Suprapubic skin (tissue), 4 donors: ENCODE measurements at regions not wholly inside any gene's neighbourhood (a gene's known extent, or its start where the extent isn't known, plus 50 kb on each side); places are given as distances from the start of the nearest gene placed in this dataset.

ENCODE experiments used
- EP300 ChIP-seq: sonication (generic); formaldehyde crosslinking; IDR thresholded peaks from one replicate; pipeline ENCODE4 v1.6.1; 2017; ENCODE audit warnings: antibody characterized with exemption
- POLR2A ChIP-seq, 2 donors: fragments of 450-650 bp; IDR thresholded peaks; one replicate each; pipeline ENCODE4 v1.6.1; 2017; ENCODE audit warnings: antibody characterized with exemption in 2 of 2, mild to moderate bottlenecking in 2 of 2, moderate library complexity in 2 of 2
- POLR2AphosphoS5 ChIP-seq, 3 donors: sonication (generic); formaldehyde crosslinking; IDR thresholded peaks; one replicate each; pipeline ENCODE4 v1.6.1; 2017; ENCODE audit warnings: antibody characterized with exemption in 3 of 3
- TF ChIP-seq, protein P1 (sequence below), 2 donors: fragments of 200-600 bp in 1 of 2; fragments of 450-650 bp in 1 of 2; sonication (generic) in 1 of 2; IDR thresholded peaks; one replicate each; pipeline ENCODE4 v1.5.1; 2016 to 2019; ENCODE audit warnings: antibody characterized with exemption in 2 of 2, mild to moderate bottlenecking in 1 of 2, moderate library complexity in 1 of 2

- TF ChIP-seq POLR2AphosphoS5 (IDR thresholded peaks at IDR 0.05) (no peak), POLR2A (IDR thresholded peaks at IDR 0.05) (no peak), EP300 (no peak)
- TF ChIP-seq, protein P1, sequence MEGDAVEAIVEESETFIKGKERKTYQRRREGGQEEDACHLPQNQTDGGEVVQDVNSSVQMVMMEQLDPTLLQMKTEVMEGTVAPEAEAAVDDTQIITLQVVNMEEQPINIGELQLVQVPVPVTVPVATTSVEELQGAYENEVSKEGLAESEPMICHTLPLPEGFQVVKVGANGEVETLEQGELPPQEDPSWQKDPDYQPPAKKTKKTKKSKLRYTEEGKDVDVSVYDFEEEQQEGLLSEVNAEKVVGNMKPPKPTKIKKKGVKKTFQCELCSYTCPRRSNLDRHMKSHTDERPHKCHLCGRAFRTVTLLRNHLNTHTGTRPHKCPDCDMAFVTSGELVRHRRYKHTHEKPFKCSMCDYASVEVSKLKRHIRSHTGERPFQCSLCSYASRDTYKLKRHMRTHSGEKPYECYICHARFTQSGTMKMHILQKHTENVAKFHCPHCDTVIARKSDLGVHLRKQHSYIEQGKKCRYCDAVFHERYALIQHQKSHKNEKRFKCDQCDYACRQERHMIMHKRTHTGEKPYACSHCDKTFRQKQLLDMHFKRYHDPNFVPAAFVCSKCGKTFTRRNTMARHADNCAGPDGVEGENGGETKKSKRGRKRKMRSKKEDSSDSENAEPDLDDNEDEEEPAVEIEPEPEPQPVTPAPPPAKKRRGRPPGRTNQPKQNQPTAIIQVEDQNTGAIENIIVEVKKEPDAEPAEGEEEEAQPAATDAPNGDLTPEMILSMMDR (IDR thresholded peaks at IDR 0.05): no peak
These were observed 99.2 kb upstream of the C1QTNF9B start for GRCh38 chr13:23996456-23996855.
